Nephron (organoid): ENCODE measurements at regions not wholly inside any gene's neighbourhood (a gene's known extent, or its start where the extent isn't known, plus 50 kb on each side); places are given as distances from the start of the nearest gene placed in this dataset.
"Not testable (repeated sequence)": the region's sequence is repeated elsewhere in the genome, so short reads cannot be mapped to it uniquely, and the experiment has no call there.

Source experiments
- H3K27ac Mint-ChIP-seq, 3 experiments: 2 replicates each; pipeline ENCODE4 v1.8.0; 2020; ENCODE audit warnings: mixed read lengths in 3 of 3, mild to moderate bottlenecking in 2 of 3, moderate library complexity in 1 of 3
- H3K27me3 Mint-ChIP-seq: 2 replicates; pipeline ENCODE4 v1.8.0; 2021; ENCODE audit warnings: low read depth, mild to moderate bottlenecking, moderate library complexity, mixed read lengths
- H3K36me3 Mint-ChIP-seq: 2 replicates; pipeline ENCODE4 v1.8.0; 2020; ENCODE audit warnings: low read depth, mixed read lengths
- H3K4me1 Mint-ChIP-seq: 2 replicates; pipeline ENCODE4 v1.8.0; 2020; ENCODE audit warnings: mixed read lengths
- H3K4me3 Mint-ChIP-seq, 3 experiments: 2 replicates each; pipeline ENCODE4 v1.8.0; 2020; ENCODE audit warnings: mild to moderate bottlenecking in 3 of 3, mixed read lengths in 3 of 3, moderate library complexity in 2 of 3
- H3K9me3 Mint-ChIP-seq: 2 replicates; pipeline ENCODE4 v1.8.0; 2020; ENCODE audit warnings: mixed read lengths
- TF ChIP-seq, protein P1 (sequence below), 3 experiments: fragments of 200-600 bp; sonication (generic); IDR thresholded peaks; one replicate each; pipeline ENCODE4 v1.5.0; 2021; ENCODE audit warnings: antibody characterized with exemption in 3 of 3; ENCODE audit not compliant: unreplicated experiment in 3 of 3

DNA sequence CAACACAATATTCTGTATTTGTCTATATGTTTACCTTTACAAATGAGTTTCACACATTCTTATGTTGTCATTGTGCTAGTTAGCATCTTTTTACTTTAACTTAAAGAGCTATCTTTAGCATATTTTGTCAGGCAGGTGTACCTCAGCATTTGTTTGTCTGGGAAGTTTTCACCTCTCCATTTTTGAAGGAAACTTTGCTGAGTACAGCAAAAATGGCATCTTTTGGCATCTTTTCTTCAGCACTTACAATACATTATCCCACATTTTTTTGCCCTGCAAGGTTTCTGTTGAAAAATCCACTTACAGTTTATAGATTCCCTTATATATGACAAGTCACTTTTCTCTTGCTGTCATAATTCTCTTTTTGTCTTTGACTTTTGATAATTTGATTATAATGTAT, 171.3 kb upstream of the XIRP2 start:
- H3K4me3 Mint-ChIP-seq = no peak overlapping the region
- no peaks in the 10 kb centered on the region for H3K36me3 Mint-ChIP-seq
- H3K27me3 Mint-ChIP-seq = no peaks in the 10 kb centered on the region
- peaks cover 27% of the 10 kb centered on the region for H3K9me3 Mint-ChIP-seq
- TF ChIP-seq, protein P1, sequence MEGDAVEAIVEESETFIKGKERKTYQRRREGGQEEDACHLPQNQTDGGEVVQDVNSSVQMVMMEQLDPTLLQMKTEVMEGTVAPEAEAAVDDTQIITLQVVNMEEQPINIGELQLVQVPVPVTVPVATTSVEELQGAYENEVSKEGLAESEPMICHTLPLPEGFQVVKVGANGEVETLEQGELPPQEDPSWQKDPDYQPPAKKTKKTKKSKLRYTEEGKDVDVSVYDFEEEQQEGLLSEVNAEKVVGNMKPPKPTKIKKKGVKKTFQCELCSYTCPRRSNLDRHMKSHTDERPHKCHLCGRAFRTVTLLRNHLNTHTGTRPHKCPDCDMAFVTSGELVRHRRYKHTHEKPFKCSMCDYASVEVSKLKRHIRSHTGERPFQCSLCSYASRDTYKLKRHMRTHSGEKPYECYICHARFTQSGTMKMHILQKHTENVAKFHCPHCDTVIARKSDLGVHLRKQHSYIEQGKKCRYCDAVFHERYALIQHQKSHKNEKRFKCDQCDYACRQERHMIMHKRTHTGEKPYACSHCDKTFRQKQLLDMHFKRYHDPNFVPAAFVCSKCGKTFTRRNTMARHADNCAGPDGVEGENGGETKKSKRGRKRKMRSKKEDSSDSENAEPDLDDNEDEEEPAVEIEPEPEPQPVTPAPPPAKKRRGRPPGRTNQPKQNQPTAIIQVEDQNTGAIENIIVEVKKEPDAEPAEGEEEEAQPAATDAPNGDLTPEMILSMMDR (IDR thresholded peaks at IDR 0.05; ENCODE audit: unreplicated experiment in 3 of 3) = no peak
- H3K27ac Mint-ChIP-seq = no peak overlapping the region
- no peaks in the 10 kb centered on the region for H3K4me1 Mint-ChIP-seq

GRCh38 chr2:166700079-166700478, 188.2 kb upstream of the XIRP2 start:
- Mint-ChIP-seq H3K4me1 (no peaks in the 10 kb centered on the region), H3K4me3 (no peak overlapping the region), H3K36me3 (no peaks in the 10 kb centered on the region), H3K27me3 (no peaks in the 10 kb centered on the region), H3K9me3 (no peaks in the 10 kb centered on the region), H3K27ac (no peak overlapping the region)
- TF ChIP-seq, protein P1 (IDR thresholded peaks at IDR 0.05; ENCODE audit: unreplicated experiment in 3 of 3) = peak; percentile 47 to 68 (median 50)

DNA sequence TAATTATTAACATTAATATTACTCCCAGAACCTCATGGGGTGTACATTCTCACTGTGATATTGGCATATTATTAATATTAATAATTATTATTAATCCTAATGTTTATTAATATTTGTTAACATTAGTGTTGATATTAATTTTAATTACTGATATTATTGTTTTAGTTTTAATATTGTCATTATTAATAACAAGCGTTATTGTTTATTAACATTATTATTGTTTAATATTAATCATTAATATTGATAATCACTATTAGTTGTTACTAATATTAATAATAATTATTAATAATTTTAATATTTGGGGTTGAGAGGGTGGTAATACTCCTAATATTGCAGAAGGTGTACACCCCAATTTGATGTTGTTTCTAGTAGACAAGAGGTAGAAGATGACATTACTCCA, 193.1 kb upstream of the XIRP2 start:
- peaks cover 21% of the 10 kb centered on the region for H3K9me3 Mint-ChIP-seq
- TF ChIP-seq, protein P1 (IDR thresholded peaks at IDR 0.05; ENCODE audit: unreplicated experiment in 3 of 3) = no peak
- no peaks in the 10 kb centered on the region for H3K36me3 Mint-ChIP-seq
- no peaks in the 10 kb centered on the region for H3K4me1 Mint-ChIP-seq
- H3K27ac Mint-ChIP-seq = no peak overlapping the region
- H3K4me3 Mint-ChIP-seq = no peak overlapping the region
- H3K27me3 Mint-ChIP-seq = no peaks in the 10 kb centered on the region

- H3K27ac Mint-ChIP-seq, H3K4me1 Mint-ChIP-seq, H3K27me3 Mint-ChIP-seq, H3K9me3 Mint-ChIP-seq, H3K36me3 Mint-ChIP-seq, H3K4me3 Mint-ChIP-seq: not testable (repeated sequence)
These were observed 192.0 kb upstream of the SCN7A start for GRCh38 chr2:166686057-166686456.

GRCh38 chr2:166677996-166678395, 183.9 kb upstream of the SCN7A start:
- H3K4me3 Mint-ChIP-seq = no peak overlapping the region
- H3K36me3 Mint-ChIP-seq = no peaks in the 10 kb centered on the region
- TF ChIP-seq, protein P1 (IDR thresholded peaks at IDR 0.05; ENCODE audit: unreplicated experiment in 3 of 3) = no peak
- H3K9me3 Mint-ChIP-seq = peaks cover 3% of the 10 kb centered on the region
- no peak overlapping the region for H3K27ac Mint-ChIP-seq
- no peaks in the 10 kb centered on the region for H3K27me3 Mint-ChIP-seq
- no peaks in the 10 kb centered on the region for H3K4me1 Mint-ChIP-seq

- Mint-ChIP-seq H3K4me3 (no peak overlapping the region), H3K27ac (no peak overlapping the region), H3K36me3 (no peaks in the 10 kb centered on the region), H3K9me3 (peaks cover 3% of the 10 kb centered on the region), H3K27me3 (no peaks in the 10 kb centered on the region), H3K4me1 (no peaks in the 10 kb centered on the region)
- TF ChIP-seq, protein P1 (IDR thresholded peaks at IDR 0.05; ENCODE audit: unreplicated experiment in 3 of 3) = no peak
These were observed 182.7 kb upstream of the SCN7A start for GRCh38 chr2:166676716-166677115.
